ENCODE measurements at regions not wholly inside any gene's neighbourhood (a gene's known extent, or its start where the extent isn't known, plus 50 kb on each side); places are given as distances from the start of the nearest gene placed in this dataset.

DNA sequence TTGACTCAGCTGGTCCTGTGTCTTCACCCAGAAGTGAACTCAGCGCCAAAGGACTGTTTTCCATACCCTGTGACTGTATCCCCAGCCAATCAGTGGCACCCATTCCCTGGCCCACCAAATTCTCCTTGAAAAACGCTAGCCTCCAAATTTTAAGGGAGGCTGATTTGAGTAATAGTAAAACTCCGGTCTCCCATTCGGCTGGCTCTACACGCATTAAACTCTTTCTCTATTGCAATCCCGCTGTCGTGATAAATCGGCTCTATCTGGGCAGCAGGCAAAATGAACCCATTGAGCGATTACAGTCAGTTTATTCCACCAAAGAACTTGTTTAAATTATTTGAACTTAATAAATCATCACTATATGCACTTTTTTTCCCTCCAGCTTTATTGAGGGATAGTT is 55.9 kb upstream of the PPP1R26 start:
- TF ChIP-seq, protein P1, sequence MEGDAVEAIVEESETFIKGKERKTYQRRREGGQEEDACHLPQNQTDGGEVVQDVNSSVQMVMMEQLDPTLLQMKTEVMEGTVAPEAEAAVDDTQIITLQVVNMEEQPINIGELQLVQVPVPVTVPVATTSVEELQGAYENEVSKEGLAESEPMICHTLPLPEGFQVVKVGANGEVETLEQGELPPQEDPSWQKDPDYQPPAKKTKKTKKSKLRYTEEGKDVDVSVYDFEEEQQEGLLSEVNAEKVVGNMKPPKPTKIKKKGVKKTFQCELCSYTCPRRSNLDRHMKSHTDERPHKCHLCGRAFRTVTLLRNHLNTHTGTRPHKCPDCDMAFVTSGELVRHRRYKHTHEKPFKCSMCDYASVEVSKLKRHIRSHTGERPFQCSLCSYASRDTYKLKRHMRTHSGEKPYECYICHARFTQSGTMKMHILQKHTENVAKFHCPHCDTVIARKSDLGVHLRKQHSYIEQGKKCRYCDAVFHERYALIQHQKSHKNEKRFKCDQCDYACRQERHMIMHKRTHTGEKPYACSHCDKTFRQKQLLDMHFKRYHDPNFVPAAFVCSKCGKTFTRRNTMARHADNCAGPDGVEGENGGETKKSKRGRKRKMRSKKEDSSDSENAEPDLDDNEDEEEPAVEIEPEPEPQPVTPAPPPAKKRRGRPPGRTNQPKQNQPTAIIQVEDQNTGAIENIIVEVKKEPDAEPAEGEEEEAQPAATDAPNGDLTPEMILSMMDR (IDR thresholded peaks at IDR 0.05): no peak
- DNase-seq (ENCODE audit: low spot score): no peak
- Histone ChIP-seq H3K27ac (no peak overlapping the region), H3K4me3 (no peak overlapping the region)

Measured in coronary artery (tissue), 2 donors.